Ovary (tissue), 7 donors: ENCODE measurements at regions not wholly inside any gene's neighbourhood (a gene's known extent, or its start where the extent isn't known, plus 50 kb on each side); places are given as distances from the start of the nearest gene placed in this dataset.
"Not testable (repeated sequence)": the region's sequence is repeated elsewhere in the genome, so short reads cannot be mapped to it uniquely, and the experiment has no call there.

ENCODE experiments used
- DNase-seq, 5 donors: peaks; one replicate each; pipeline ENCODE4 v3.0.0-alpha.2; 2019 to 2020
- H3K27ac ChIP-seq, 2 donors: fragments of 200-600 bp; one replicate each; pipeline versions ENCODE4 v1.5.1 to v1.8.0; 2019 to 2022
- H3K27me3 ChIP-seq: fragments of 200-600 bp; one replicate; pipeline ENCODE4 v1.8.0; 2022
- H3K36me3 ChIP-seq: fragments of 200-600 bp; sonication (generic); one replicate; pipeline ENCODE4 v1.5.1; 2019
- H3K4me1 ChIP-seq: one replicate; pipeline ENCODE4 v1.8.1; 2013; ENCODE audit warnings: mild to moderate bottlenecking, moderate library complexity; ENCODE audit not compliant: insufficient read depth
- H3K4me3 ChIP-seq: fragments of 200-600 bp; sonication (generic); one replicate; pipeline ENCODE4 v1.5.1; 2017
- H3K9me3 ChIP-seq, 2 donors: fragments of 200-600 bp in 1 of 2; sonication (generic) in 1 of 2; one replicate each; pipeline versions ENCODE4 v1.5.1 to v1.8.1; 2013 to 2019; ENCODE audit warnings: mild to moderate bottlenecking in 1 of 2, moderate library complexity in 1 of 2
- CTCF ChIP-seq, 3 donors: fragments of 450-650 bp in 2 of 3; fragments of 200-600 bp in 1 of 3; IDR thresholded peaks; one replicate each; pipeline versions ENCODE4 v1.5.1 to v1.8.0; 2016 to 2022; ENCODE audit warnings: antibody characterized with exemption in 3 of 3, mild to moderate bottlenecking in 1 of 3
- EP300 ChIP-seq: sonication (generic); formaldehyde crosslinking; IDR thresholded peaks from one replicate; pipeline ENCODE4 v1.6.1; 2017; ENCODE audit warnings: antibody characterized with exemption
- POLR2A ChIP-seq: fragments of 450-650 bp; IDR thresholded peaks from one replicate; pipeline ENCODE4 v1.6.1; 2017; ENCODE audit warnings: antibody characterized with exemption, mild to moderate bottlenecking, moderate library complexity
- WGBS, 3 donors: extraction: QIAGEN DNeasy Blood & Tissue Kit in 1 of 3; methylation state at CpG; one replicate each; pipeline versions ENCODE4 v1.1.5 to v1.1.7; 2013 to 2017; 5-methylcytosine and 5-hydroxymethylcytosine counted together
- intact Hi-C, 4 donors: fragments of 100-400 bp; cut with DNase I; formaldehyde crosslinking; loops; one replicate each; pipeline versions ENCODE4 v1.11.0 to v1.15.1; 2022 to 2023
- donor health status: DM: no; HTN: no; CAD: no; lungs with moderate emphysema.
- donor health status: DM: no; HTN: no; CAD: no.
- donor health status: Bipolar disorder and iron deficiency.
- donor health status: DM: no; HTN: no; CAD: no.
- donor health status: DM: yes; HTN: yes; CAD: no.

GRCh38 chr12:29026419-29026818 is 122.7 kb upstream of the FAR2 start:
- intact Hi-C loops, result no loop called here
- WGBS, 3 donors, result 62 to 64% (median 62%) methylated on average over 4 of the region's 4 CpGs
- TF ChIP-seq CTCF (IDR thresholded peaks at IDR 0.05) (no peak), POLR2A (no peak), EP300 (no peak)

GRCh38 chr12:29029484-29029883 is 119.6 kb upstream of the FAR2 start:
- H3K27me3 ChIP-seq, H3K9me3 ChIP-seq, H3K4me1 ChIP-seq, H3K4me3 ChIP-seq, DNase-seq, H3K27ac ChIP-seq, intact Hi-C loops, H3K36me3 ChIP-seq: not testable (repeated sequence)
- 90 to 96% (median 96%) methylated on average over 8 of the region's 8 CpGs for WGBS, 3 donors

More at GRCh38 chr12:29026419-29026818, 122.7 kb upstream of the FAR2 start:
- Histone ChIP-seq H3K4me3 (no peak overlapping the region), H3K36me3 (no peaks in the 10 kb centered on the region), H3K27ac (no peak overlapping the region), H3K27me3 (no peaks in the 10 kb centered on the region), H3K9me3 (no peaks in the 10 kb centered on the region), H3K4me1 (no peaks in the 10 kb centered on the region)
- no peak for DNase-seq

GRCh38 chr12:29030006-29030405 is 119.1 kb upstream of the FAR2 start:
- Histone ChIP-seq H3K4me3 (no peak overlapping the region), H3K9me3 (no peaks in the 10 kb centered on the region), H3K27ac (no peak overlapping the region), H3K4me1 (no peaks in the 10 kb centered on the region), H3K27me3 (no peaks in the 10 kb centered on the region), H3K36me3 (no peaks in the 10 kb centered on the region)
- DNase-seq, result no peak
- 76 to 82% (median 79%) methylated on average over 1 of the region's 1 CpG for WGBS, 3 donors
- intact Hi-C loops, result no loop called here
- TF ChIP-seq EP300 (no peak), POLR2A (no peak), CTCF (IDR thresholded peaks at IDR 0.05) (no peak)

- no peaks in the 10 kb centered on the region for H3K27me3 ChIP-seq
- H3K36me3 ChIP-seq, result no peaks in the 10 kb centered on the region
- no peak for TF ChIP-seq CTCF (IDR thresholded peaks at IDR 0.05)
- H3K4me3 ChIP-seq, result no peak overlapping the region
- no peak overlapping the region for H3K27ac ChIP-seq
- no peaks in the 10 kb centered on the region for H3K4me1 ChIP-seq
- WGBS, 3 donors, result 80 to 84% (median 81%) methylated on average over 2 of the region's 2 CpGs
- intact Hi-C loops, result no loop called here
- no peaks in the 10 kb centered on the region for H3K9me3 ChIP-seq
- DNase-seq, result no peak
Observed at GRCh38 chr12:29032446-29032845, 116.6 kb upstream of the FAR2 start.

- no peaks in the 10 kb centered on the region for H3K27me3 ChIP-seq
- no peaks in the 10 kb centered on the region for H3K4me1 ChIP-seq
- intact Hi-C loops, result no loop called here
- no peak for DNase-seq
- 73 to 85% (median 79%) methylated on average over 2 of the region's 2 CpGs for WGBS, 3 donors
- no peaks in the 10 kb centered on the region for H3K36me3 ChIP-seq
- H3K27ac ChIP-seq, result no peak overlapping the region
- TF ChIP-seq EP300 (no peak), POLR2A (no peak), CTCF (IDR thresholded peaks at IDR 0.05) (no peak)
- H3K4me3 ChIP-seq, result no peak overlapping the region
- no peaks in the 10 kb centered on the region for H3K9me3 ChIP-seq
Observed at GRCh38 chr12:29033519-29033918, 115.6 kb upstream of the FAR2 start.
